Activated CD8-positive, alpha-beta T cell treated with anti-CD3 and anti-CD28 coated beads, Interleukin-2, amount 10 ng/mL, durations not matched to agents 7 days and 5 days (primary cell): ENCODE measurements at regions not wholly inside any gene's neighbourhood (a gene's known extent, or its start where the extent isn't known, plus 50 kb on each side); places are given as distances from the start of the nearest gene placed in this dataset.

Experiments
- ATAC-seq: fragments of 150-1000 bp; cut with Tn5 transposase; one replicate; pipeline ENCODE4 v1.10.0; 2021; ENCODE audit warnings: moderate library complexity
- CTCF ChIA-PET: fragments of 350-600 bp; sonication (Branson Sonifier 250); formaldehyde crosslinking; loops from one replicate; lab custom pipeline; 2021; ENCODE audit warnings: antibody characterized with exemption; lab: Charles Lee
- POLR2A ChIA-PET: fragments of 350-600 bp; sonication (Branson Sonifier 250); formaldehyde crosslinking; loops from one replicate; lab custom pipeline; 2021; ENCODE audit warnings: antibody characterized with exemption; lab: Charles Lee
- DNase-seq: peaks from one replicate; pipeline ENCODE4 v3.0.0-alpha.2; 2020
- H3K27ac Mint-ChIP-seq: one replicate; pipeline ENCODE4 v1.8.0; 2021; ENCODE audit warnings: mild to moderate bottlenecking, mixed read lengths
- H3K27me3 Mint-ChIP-seq: one replicate; pipeline ENCODE4 v1.8.0; 2021; ENCODE audit warnings: low read depth, mixed read lengths
- H3K36me3 Mint-ChIP-seq: one replicate; pipeline ENCODE4 v1.8.0; 2021; ENCODE audit warnings: low read depth, mixed read lengths
- H3K4me1 Mint-ChIP-seq: one replicate; pipeline ENCODE4 v1.8.0; 2021; ENCODE audit warnings: low read depth, mixed read lengths
- H3K4me3 Mint-ChIP-seq: one replicate; pipeline ENCODE4 v1.8.0; 2021; ENCODE audit warnings: mild to moderate bottlenecking, mixed read lengths
- H3K9me3 Mint-ChIP-seq: one replicate; pipeline ENCODE4 v1.8.0; 2022; ENCODE audit warnings: mixed read lengths; ENCODE audit not compliant: insufficient read depth

DNA sequence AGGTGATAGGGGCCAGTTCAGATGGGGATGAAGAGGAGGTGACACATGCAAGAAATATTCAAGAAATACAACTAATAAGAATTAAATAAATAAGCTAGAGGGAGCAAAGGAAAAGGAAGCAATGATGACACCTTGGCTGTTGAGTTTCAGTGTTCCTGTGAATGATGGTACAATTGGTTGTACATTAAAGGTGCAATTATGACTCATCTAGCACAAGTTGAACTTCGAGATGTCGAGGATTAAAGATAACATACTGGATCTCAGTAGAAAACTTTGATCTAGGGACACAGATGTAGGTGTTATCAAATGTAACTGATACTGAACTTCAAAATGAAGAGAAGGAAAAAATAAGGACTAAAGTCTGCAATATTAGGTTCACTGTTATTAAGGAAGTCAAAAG lies 760.6 kb upstream of the CHAC2 start:
- POLR2A ChIA-PET = no interaction called here
- ATAC-seq (no peak), DNase-seq (no peak)
- Mint-ChIP-seq H3K27ac (no peak overlapping the region), H3K4me3 (no peak overlapping the region), H3K36me3 (no peaks in the 10 kb centered on the region), H3K27me3 (no peaks in the 10 kb centered on the region), H3K9me3 (no peaks in the 10 kb centered on the region), H3K4me1 (no peaks in the 10 kb centered on the region)
- CTCF ChIA-PET = no interaction called here

DNA sequence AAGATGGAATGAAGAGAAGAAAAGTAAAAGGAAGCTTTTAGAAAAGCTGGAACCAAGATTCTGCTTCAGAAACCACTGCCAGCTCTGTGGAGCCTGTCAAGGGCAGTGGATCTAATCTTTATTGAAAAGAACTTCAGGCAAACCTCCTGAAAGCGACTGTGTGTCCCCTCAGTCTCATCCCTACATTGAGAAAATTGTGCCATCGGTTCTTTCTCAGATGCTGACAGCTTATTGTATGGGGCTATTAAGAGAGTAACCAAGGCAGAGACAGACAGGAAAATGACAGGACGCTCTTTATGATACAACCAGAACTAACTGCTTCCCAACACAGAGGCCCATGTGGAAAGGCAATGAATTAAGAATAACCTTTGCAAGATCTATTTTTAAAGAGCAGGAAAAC lies 763.2 kb upstream of the CHAC2 start:
- no peak for ATAC-seq
- Mint-ChIP-seq H3K36me3 (no peaks in the 10 kb centered on the region), H3K27ac (no peak overlapping the region)

DNA sequence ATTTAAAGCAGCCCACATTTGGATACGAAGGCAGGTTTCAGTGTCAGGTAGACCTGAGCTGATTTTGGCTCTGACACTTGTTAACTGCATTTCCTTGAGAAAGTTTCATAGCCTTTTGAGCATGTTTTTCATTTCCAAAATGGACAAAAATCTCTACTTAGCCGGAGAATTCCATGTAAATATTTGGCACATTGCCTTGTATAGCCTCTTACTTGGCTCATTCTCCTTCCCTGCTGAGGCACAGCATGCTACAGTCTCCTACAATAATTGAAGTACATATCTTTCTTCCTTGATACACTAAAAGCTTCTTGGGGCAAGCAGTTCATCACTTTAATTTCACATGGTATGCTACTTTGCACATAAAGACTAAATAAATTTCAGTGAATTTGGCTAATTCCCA lies 772.2 kb upstream of the CHAC2 start:
- ChIA-PET CTCF (no interaction called here), POLR2A (no interaction called here)
- no peaks in the 10 kb centered on the region for H3K9me3 Mint-ChIP-seq
- H3K27ac Mint-ChIP-seq = no peak overlapping the region
- H3K36me3 Mint-ChIP-seq = no peaks in the 10 kb centered on the region
- ATAC-seq (no peak), DNase-seq (no peak)
- no peaks in the 10 kb centered on the region for H3K4me1 Mint-ChIP-seq
- no peak overlapping the region for H3K4me3 Mint-ChIP-seq
- H3K27me3 Mint-ChIP-seq = no peaks in the 10 kb centered on the region

More for the DNA sequence above, 763.2 kb upstream of the CHAC2 start:
- POLR2A ChIA-PET = no interaction called here
- no peaks in the 10 kb centered on the region for H3K27me3 Mint-ChIP-seq
- CTCF ChIA-PET = no interaction called here
- no peak for DNase-seq
- H3K9me3 Mint-ChIP-seq = no peaks in the 10 kb centered on the region
- no peaks in the 10 kb centered on the region for H3K4me1 Mint-ChIP-seq
- no peak overlapping the region for H3K4me3 Mint-ChIP-seq

DNA sequence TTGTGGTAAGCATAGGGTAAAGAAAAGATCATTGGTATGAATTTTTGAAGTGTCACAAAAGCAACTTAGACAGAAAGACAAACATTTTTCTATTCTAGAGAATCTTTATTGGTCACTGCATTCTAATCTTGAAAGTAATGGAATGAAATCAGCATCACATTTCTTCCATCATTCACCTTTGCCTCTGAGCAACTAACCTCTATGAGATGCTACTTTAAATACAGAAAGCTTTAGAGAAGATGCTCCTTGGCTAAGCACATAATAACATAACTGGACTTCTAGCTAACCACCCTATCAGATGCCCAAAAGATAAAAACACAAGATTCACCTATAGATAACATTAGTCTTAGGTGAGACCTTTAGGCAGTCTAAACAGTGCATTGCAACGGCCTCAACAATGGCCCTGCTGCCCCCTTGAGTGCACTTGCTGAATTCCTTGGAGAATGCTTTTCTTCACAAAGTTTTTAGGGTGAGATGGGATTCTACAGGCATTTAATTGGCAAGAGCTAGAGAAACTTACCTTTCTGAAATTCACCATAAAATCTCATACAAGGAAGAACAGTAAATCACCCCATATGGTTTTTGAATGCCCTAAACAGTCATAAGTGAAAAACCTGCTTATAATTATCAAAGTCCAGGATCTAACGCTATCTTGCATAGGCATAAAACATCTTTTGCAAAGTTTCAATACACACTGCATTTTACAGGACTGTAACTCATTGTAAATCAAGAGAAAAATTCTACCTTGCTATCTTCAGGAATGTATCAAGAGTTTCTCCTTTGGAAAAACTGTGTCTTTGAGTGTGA lies 791.3 kb upstream of the CHAC2 start:
- no peak for DNase-seq
- Mint-ChIP-seq H3K27ac (no peak overlapping the region), H3K36me3 (no peaks in the 10 kb centered on the region), H3K4me1 (no peaks in the 10 kb centered on the region), H3K9me3 (no peaks in the 10 kb centered on the region), H3K27me3 (no peaks in the 10 kb centered on the region), H3K4me3 (no peak overlapping the region)
- POLR2A ChIA-PET = no interaction called here
- CTCF ChIA-PET = no interaction called here
- ATAC-seq = no peak

DNA sequence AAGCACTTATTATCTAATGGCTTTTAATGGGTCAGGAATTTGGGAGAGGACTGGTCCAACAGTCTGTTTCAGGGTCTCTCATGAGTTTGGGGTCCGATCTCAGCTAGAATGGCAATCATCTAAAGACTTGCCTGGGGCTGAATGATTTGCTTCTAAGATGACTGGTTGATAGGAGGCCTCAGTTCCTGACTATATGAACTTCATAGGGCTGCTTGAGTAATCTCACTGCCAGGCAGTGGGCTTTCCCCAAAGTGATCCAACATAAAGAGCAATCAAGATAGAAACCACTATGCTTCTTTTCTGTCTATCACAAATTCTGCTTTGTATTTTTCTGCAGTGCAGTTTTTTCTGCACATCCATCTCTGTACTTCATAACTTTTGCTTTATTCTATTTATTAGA lies 793.5 kb upstream of the CHAC2 start:
- Mint-ChIP-seq H3K4me3 (no peak overlapping the region), H3K27ac (no peak overlapping the region), H3K9me3 (no peaks in the 10 kb centered on the region), H3K27me3 (no peaks in the 10 kb centered on the region), H3K36me3 (no peaks in the 10 kb centered on the region), H3K4me1 (no peaks in the 10 kb centered on the region)
- DNase-seq (no peak), ATAC-seq (no peak)
- ChIA-PET POLR2A (no interaction called here), CTCF (no interaction called here)

DNA sequence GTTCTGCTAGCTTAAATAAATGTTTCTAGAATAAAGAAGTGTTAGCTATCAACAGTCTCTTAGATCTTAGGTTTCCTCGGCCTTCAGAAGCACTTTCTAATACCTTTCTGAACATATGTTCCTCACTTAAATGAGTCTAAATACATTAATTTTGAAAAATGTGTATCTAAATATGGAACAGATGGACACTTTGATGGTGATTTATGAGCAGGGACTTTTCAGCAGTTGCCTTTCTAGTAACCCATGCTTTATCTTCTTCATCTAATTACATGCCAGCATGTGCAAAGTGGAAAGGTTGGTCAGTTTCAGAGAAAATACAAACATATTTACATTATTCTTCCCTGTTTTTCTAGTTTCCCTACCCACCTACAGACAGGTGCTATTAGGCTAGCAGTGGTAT lies 797.0 kb upstream of the CHAC2 start:
- Mint-ChIP-seq H3K27ac (no peak overlapping the region), H3K4me3 (no peak overlapping the region), H3K9me3 (no peaks in the 10 kb centered on the region), H3K4me1 (no peaks in the 10 kb centered on the region), H3K36me3 (no peaks in the 10 kb centered on the region), H3K27me3 (no peaks in the 10 kb centered on the region)
- CTCF ChIA-PET = no interaction called here
- ATAC-seq (no peak), DNase-seq (no peak)
- POLR2A ChIA-PET = no interaction called here

DNA sequence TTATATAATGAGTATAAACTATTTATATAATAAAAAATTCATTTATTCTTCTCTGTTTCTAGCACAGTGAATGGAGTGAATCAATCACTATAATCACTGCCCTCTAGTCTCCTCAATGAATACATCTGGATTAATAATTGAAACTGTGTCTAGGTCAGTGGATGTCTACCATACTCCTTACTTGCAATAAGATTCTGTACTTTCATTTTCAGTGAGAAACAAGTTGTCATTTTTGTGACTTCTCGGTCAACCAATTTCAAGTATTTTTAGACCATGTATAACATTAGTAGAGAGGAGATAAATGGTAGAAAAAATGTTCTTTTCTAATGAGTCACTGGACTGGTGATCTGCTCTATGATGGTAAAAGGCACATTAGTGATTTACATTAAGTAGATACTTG lies 799.6 kb upstream of the CHAC2 start:
- CTCF ChIA-PET = no interaction called here
- no peak overlapping the region for H3K4me3 Mint-ChIP-seq
- POLR2A ChIA-PET = no interaction called here
- H3K27me3 Mint-ChIP-seq = no peaks in the 10 kb centered on the region
- no peak overlapping the region for H3K27ac Mint-ChIP-seq
- DNase-seq = no peak
- H3K36me3 Mint-ChIP-seq = no peaks in the 10 kb centered on the region
- H3K9me3 Mint-ChIP-seq = no peaks in the 10 kb centered on the region
- H3K4me1 Mint-ChIP-seq = no peaks in the 10 kb centered on the region
- no peak for ATAC-seq

DNA sequence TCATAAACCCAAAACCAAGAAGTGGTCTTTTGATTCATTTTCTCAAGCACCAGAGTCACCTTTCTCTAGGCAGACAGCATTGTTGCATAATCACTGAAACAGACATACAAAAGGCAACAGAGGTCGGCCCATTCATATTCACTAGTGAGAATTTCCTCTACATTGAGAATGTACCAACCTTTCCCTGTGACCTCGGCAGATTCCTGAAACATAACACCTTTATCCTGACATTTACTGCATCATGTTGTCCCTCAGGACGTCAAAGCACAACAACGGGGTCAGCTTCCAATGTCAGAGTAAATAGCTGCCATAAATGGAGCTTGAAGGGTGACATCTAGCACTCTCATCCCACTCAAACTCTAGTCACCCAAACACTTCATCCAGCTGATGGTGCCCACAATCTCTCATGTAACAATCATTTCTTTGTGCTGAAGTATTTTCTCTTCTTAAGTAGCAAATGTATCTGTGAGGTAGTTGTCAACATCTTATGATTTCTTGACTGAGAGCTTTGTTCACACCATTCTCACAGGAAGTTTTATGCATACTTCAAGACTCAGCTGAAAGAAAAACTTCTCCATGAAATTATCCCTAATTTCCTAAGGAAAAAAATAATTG lies 802.6 kb upstream of the CHAC2 start:
- ChIA-PET CTCF (no interaction called here), POLR2A (no interaction called here)
- no peak overlapping the region for H3K4me3 Mint-ChIP-seq
- no peaks in the 10 kb centered on the region for H3K4me1 Mint-ChIP-seq
- no peaks in the 10 kb centered on the region for H3K9me3 Mint-ChIP-seq
- ATAC-seq = no peak
- H3K27ac Mint-ChIP-seq = no peak overlapping the region
- H3K27me3 Mint-ChIP-seq = no peaks in the 10 kb centered on the region
- H3K36me3 Mint-ChIP-seq = no peaks in the 10 kb centered on the region
- no peak for DNase-seq

DNA sequence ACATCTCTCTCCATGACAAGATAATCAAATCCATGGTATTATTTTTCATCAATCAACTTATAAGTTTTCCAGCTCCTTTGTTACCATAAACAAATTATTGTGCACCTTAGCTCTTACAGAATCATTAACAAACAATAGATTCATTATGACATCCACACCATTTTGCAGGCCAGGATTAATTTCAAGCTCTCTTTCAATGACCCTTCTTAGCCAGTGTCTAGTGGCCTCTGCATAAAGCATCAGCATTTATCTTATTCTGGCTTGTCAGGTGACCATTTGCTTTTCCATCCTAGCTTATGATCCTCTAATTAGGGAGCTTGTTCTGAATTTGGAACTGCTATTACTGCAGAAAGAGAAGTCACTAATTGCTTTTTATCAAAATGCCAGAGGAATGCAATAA lies 806.2 kb upstream of the CHAC2 start:
- no peak for ATAC-seq
- ChIA-PET CTCF (no interaction called here), POLR2A (no interaction called here)
- Mint-ChIP-seq H3K36me3 (no peaks in the 10 kb centered on the region), H3K4me1 (no peaks in the 10 kb centered on the region), H3K27me3 (no peaks in the 10 kb centered on the region), H3K4me3 (no peak overlapping the region), H3K27ac (no peak overlapping the region), H3K9me3 (no peaks in the 10 kb centered on the region)
- no peak for DNase-seq

DNA sequence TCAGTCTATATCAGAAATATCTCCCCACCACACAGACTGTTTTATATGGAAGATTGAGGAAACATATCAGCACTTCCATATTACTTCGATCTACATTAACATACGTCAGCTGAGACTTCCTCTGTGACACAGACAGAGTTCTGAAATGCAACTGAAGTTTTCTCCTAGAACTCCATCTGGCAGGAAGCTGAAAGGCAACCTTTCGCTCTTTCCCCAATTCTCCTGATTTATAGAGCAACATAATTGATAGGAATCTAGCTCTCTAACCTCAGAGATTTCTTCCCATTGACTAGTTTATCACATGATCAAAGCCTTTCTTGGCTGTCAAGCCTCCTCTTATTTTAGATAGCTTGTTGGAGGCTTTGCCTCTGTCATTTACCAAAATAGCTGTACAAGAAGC lies 806.7 kb upstream of the CHAC2 start:
- Mint-ChIP-seq H3K36me3 (no peaks in the 10 kb centered on the region), H3K4me3 (no peak overlapping the region), H3K9me3 (no peaks in the 10 kb centered on the region), H3K4me1 (no peaks in the 10 kb centered on the region), H3K27ac (no peak overlapping the region), H3K27me3 (no peaks in the 10 kb centered on the region)
- no peak for DNase-seq
- CTCF ChIA-PET = no interaction called here
- POLR2A ChIA-PET = no interaction called here
- ATAC-seq = no peak

DNA sequence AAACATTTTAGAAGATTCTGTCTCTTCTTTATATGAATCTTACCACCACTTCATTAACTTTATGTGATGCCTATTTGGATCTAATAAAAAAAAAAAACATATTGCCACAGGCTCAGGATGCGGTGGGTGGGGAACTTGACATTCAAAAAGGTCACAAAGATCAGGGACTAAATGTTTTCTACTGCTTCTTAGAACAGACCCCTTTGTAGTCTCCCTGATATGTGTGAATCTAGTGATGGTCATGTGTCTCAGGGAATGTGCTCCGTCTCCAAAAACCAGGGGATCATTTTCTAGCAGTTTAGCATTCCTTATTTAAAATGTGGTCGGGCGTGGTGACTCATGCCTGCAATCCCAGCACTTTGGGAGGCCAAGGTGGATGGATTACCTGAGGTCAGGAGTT lies 807.8 kb upstream of the CHAC2 start:
- ATAC-seq (no peak), DNase-seq (no peak)
- POLR2A ChIA-PET = no interaction called here
- H3K27me3 Mint-ChIP-seq = no peaks in the 10 kb centered on the region
- no peak overlapping the region for H3K27ac Mint-ChIP-seq
- CTCF ChIA-PET = no interaction called here
- no peaks in the 10 kb centered on the region for H3K9me3 Mint-ChIP-seq
- no peaks in the 10 kb centered on the region for H3K4me1 Mint-ChIP-seq
- no peak overlapping the region for H3K4me3 Mint-ChIP-seq
- no peaks in the 10 kb centered on the region for H3K36me3 Mint-ChIP-seq

DNA sequence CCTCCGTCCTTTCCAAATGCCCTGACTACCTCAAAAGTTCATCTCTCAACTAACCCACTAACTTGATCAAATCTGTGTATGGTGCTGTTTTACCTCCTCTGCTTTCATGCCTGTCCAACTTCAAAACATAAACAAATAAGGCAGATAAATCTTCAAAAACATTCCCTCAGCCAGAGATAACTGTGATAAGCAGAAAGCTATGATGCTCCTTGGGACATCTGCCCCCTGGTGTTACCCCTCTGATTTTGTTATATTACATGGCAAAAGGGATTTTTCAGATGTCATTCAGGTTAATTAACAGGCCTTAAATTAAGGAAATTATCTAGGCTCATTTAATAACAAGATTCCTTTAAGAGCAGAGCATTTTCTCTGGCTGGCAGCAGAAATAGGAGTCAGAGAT lies 810.8 kb upstream of the CHAC2 start:
- Mint-ChIP-seq H3K4me1 (no peaks in the 10 kb centered on the region), H3K27me3 (no peaks in the 10 kb centered on the region), H3K9me3 (no peaks in the 10 kb centered on the region), H3K36me3 (no peaks in the 10 kb centered on the region), H3K27ac (no peak overlapping the region), H3K4me3 (no peak overlapping the region)
- CTCF ChIA-PET = no interaction called here
- DNase-seq = no peak
- POLR2A ChIA-PET = no interaction called here
- ATAC-seq = no peak

DNA sequence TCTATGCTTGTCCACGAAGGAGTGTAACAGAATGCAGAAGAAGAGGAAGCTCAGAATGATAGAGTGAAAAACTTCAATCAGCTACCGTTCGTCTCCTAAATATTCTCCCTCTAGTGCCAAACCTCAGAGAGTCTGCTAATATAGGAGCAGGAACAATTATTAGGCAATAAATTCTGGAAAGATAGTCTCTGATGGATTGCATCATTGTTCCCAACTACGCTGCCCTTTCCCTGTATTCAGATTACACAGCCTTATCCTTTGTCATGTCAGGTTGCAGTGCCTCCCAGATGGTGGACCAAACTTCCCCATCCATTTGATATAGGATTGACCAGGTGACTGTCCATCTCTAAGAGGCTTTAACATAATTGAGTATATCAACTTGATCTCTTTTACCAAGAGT lies 811.5 kb upstream of the CHAC2 start:
- H3K36me3 Mint-ChIP-seq = no peaks in the 10 kb centered on the region
- DNase-seq (no peak), ATAC-seq (no peak)
- no peaks in the 10 kb centered on the region for H3K9me3 Mint-ChIP-seq
- no peaks in the 10 kb centered on the region for H3K4me1 Mint-ChIP-seq
- CTCF ChIA-PET = no interaction called here
- no peak overlapping the region for H3K27ac Mint-ChIP-seq
- H3K4me3 Mint-ChIP-seq = no peak overlapping the region
- no peaks in the 10 kb centered on the region for H3K27me3 Mint-ChIP-seq
- POLR2A ChIA-PET = no interaction called here
